Psoas muscle (tissue), 7 donors: ENCODE measurements at regions not wholly inside any gene's neighbourhood (a gene's known extent, or its start where the extent isn't known, plus 50 kb on each side); places are given as distances from the start of the nearest gene placed in this dataset.

Source experiments
- ATAC-seq, 4 donors: fragments of 200-7000 bp; cut with Tn5 transposase; one replicate each; pipeline ENCODE4 v1.9.1; 2020; ENCODE audit warnings: moderate library complexity in 3 of 4, mild to moderate bottlenecking in 2 of 4
- DNase-seq, 2 donors: peaks; one replicate each; pipeline ENCODE4 v3.0.0-alpha.2; 2020
- H3K27ac ChIP-seq: fragments of 200-600 bp; one replicate; pipeline ENCODE4 v1.8.0; 2022
- H3K27me3 ChIP-seq, 3 donors: fragments of 200-600 bp in 1 of 3; one replicate each; pipeline versions ENCODE4 v1.6.1 to v1.8.0; 2013 to 2022; ENCODE audit warnings: low read length in 2 of 3, mild to moderate bottlenecking in 2 of 3, moderate library complexity in 1 of 3; ENCODE audit not compliant: insufficient read depth in 3 of 3
- H3K36me3 ChIP-seq, 2 donors: fragments of 200-600 bp in 1 of 2; one replicate each; pipeline versions ENCODE4 v1.6.1 to v1.8.0; 2013 to 2022; ENCODE audit warnings: low read depth in 1 of 2, mild to moderate bottlenecking in 1 of 2, moderate library complexity in 1 of 2; ENCODE audit not compliant: insufficient read depth in 1 of 2
- H3K4me1 ChIP-seq: fragments of 200-600 bp; one replicate; pipeline ENCODE4 v1.8.0; 2022
- H3K4me3 ChIP-seq: fragments of 200-600 bp; one replicate; pipeline ENCODE4 v1.8.0; 2022; ENCODE audit warnings: mild to moderate bottlenecking
- H3K9me3 ChIP-seq: fragments of 200-600 bp; one replicate; pipeline ENCODE4 v1.8.0; 2022
- CTCF ChIP-seq: fragments of 200-600 bp; IDR thresholded peaks from one replicate; pipeline ENCODE4 v1.8.0; 2022; ENCODE audit warnings: antibody characterized with exemption
- WGBS, 3 donors: extraction: QIAGEN DNeasy Blood & Tissue Kit; methylation state at CpG; one replicate each; pipeline versions ENCODE4 v1.1.6 to v1.1.7; 2013; 5-methylcytosine and 5-hydroxymethylcytosine counted together
- intact Hi-C, 2 donors: fragments of 100-400 bp; cut with DNase I; formaldehyde crosslinking; loops; one replicate each; pipeline versions ENCODE4 v1.11.0 to v1.14.2; 2022
- donor health status: healthy with polysubstance abuse.
- donor health status: DM: no; HTN: no; CAD: no; lungs with moderate emphysema.
- donor health status: Bipolar disorder and iron deficiency.
- donor health status: healthy.
- donor health status: DM: yes; HTN: yes; CAD: no.
- donor health status: DM: no; HTN: no; CAD: no.
- donor health status: DM: yes; HTN: yes; CAD: no.

- DNase-seq, result no peak
- ATAC-seq, result no peak
- Histone ChIP-seq H3K27ac (no peak overlapping the region), H3K4me1 (no peaks in the 10 kb centered on the region), H3K27me3 (no peaks in the 10 kb centered on the region), H3K4me3 (no peak overlapping the region), H3K36me3 (no peaks in the 10 kb centered on the region), H3K9me3 (no peaks in the 10 kb centered on the region)
- intact Hi-C loops, result no loop called here
- WGBS, 3 donors, result 81 to 87% (median 82%) methylated on average over 5 of the region's 5 CpGs
- TF ChIP-seq CTCF, result no peak
Observed at GRCh38 chr10:47116445-47116844, 183.6 kb upstream of the GDF10 start.

GRCh38 chr10:47118326-47118725 lies 181.7 kb upstream of the GDF10 start:
- no peaks in the 10 kb centered on the region for H3K27me3 ChIP-seq
- no peak overlapping the region for H3K27ac ChIP-seq
- no peaks in the 10 kb centered on the region for H3K4me1 ChIP-seq
- WGBS, 3 donors, result 89 to 90% (median 89%) methylated on average over 6 of the region's 6 CpGs
- no peak for TF ChIP-seq CTCF
- intact Hi-C loops, result no loop called here
- no peaks in the 10 kb centered on the region for H3K36me3 ChIP-seq
- DNase-seq (no peak), ATAC-seq (no peak)
- H3K9me3 ChIP-seq, result no peaks in the 10 kb centered on the region
- H3K4me3 ChIP-seq, result no peak overlapping the region

GRCh38 chr10:47121336-47121735 lies 178.7 kb upstream of the GDF10 start:
- no peaks in the 10 kb centered on the region for H3K4me1 ChIP-seq
- no peak overlapping the region for H3K4me3 ChIP-seq
- no peak for ATAC-seq
- no peaks in the 10 kb centered on the region for H3K9me3 ChIP-seq
- H3K27ac ChIP-seq, result no peak overlapping the region
- TF ChIP-seq CTCF, result no peak
- WGBS, 3 donors, result 75 to 84% (median 79%) methylated on average over 7 of the region's 7 CpGs
- intact Hi-C loops, result no loop called here
- H3K36me3 ChIP-seq, result no peaks in the 10 kb centered on the region
- no peaks in the 10 kb centered on the region for H3K27me3 ChIP-seq
- no peak for DNase-seq

GRCh38 chr10:47123716-47124288 lies 176.2 kb upstream of the GDF10 start:
- no peaks in the 10 kb centered on the region for H3K27me3 ChIP-seq
- 90% methylated on average over 6 of the region's 6 CpGs for WGBS, 3 donors
- no peak overlapping the region for H3K27ac ChIP-seq
- H3K4me1 ChIP-seq, result no peaks in the 10 kb centered on the region
- H3K9me3 ChIP-seq, result no peaks in the 10 kb centered on the region
- DNase-seq, result no peak
- ATAC-seq, result no peak
- TF ChIP-seq CTCF, result no peak
- H3K36me3 ChIP-seq, result no peaks in the 10 kb centered on the region
- intact Hi-C loops, result no loop called here
- H3K4me3 ChIP-seq, result no peak overlapping the region

GRCh38 chr10:47127188-47127785 lies 172.7 kb upstream of the GDF10 start:
- TF ChIP-seq CTCF, result no peak
- 61 to 68% (median 62%) methylated on average over 5 of the region's 5 CpGs for WGBS, 3 donors
- DNase-seq, result no peak

More at GRCh38 chr10:47127188-47127785, 172.7 kb upstream of the GDF10 start:
- no peaks in the 10 kb centered on the region for H3K4me1 ChIP-seq
- no peak overlapping the region for H3K4me3 ChIP-seq
- intact Hi-C loops, result no loop called here
- no peaks in the 10 kb centered on the region for H3K27me3 ChIP-seq
- no peaks in the 10 kb centered on the region for H3K36me3 ChIP-seq
- H3K9me3 ChIP-seq, result no peaks in the 10 kb centered on the region
- ATAC-seq, result no peak
- no peak overlapping the region for H3K27ac ChIP-seq
